DOHH2 (cell line): ENCODE measurements at regions not wholly inside any gene's neighbourhood (a gene's known extent, or its start where the extent isn't known, plus 50 kb on each side); places are given as distances from the start of the nearest gene placed in this dataset.

ENCODE experiments used
- CTCF ChIP-seq: fragments of 200-600 bp; sonication (generic); IDR thresholded peaks from one replicate; pipeline ENCODE4 v1.5.1; 2014; ENCODE audit warnings: antibody characterized with exemption, mild to moderate bottlenecking, low read depth, low read length; ENCODE audit not compliant: poor library complexity, severe bottlenecking
- EZH2phosphoT487 ChIP-seq: fragments of 200-600 bp; sonication (generic); IDR thresholded peaks from 2 replicates; pipeline ENCODE4 v1.6.1; 2017; ENCODE audit warnings: borderline replicate concordance, mild to moderate bottlenecking, antibody characterized with exemption, low read length, moderate library complexity, mixed read lengths

GRCh38 chr14:65250162-65250495, 147.8 kb upstream of the MAX start:
- TF ChIP-seq CTCF, result no peak
- no peak for TF ChIP-seq EZH2phosphoT487
